H1 (cell line): ENCODE measurements at regions not wholly inside any gene's neighbourhood (a gene's known extent, or its start where the extent isn't known, plus 50 kb on each side); places are given as distances from the start of the nearest gene placed in this dataset.

Experiments
- CTCF ChIA-PET: fragments of 300-600 bp; sonication (Branson Sonifier 250); formaldehyde crosslinking; loops from one replicate; lab custom pipeline; 2021; ENCODE audit not compliant: partially characterized antibody; lab: Charles Lee
- POLR2A ChIA-PET: fragments of 300-600 bp; sonication (Branson Sonifier 250); formaldehyde crosslinking; loops from one replicate; lab custom pipeline; 2021; ENCODE audit warnings: inconsistent platforms; ENCODE audit not compliant: partially characterized antibody; lab: Charles Lee
- DNase-seq, 2 experiments: peaks; one replicate each; pipeline versions ENCODE4 v3.0.0 to v3.0.0-alpha.2; 2010 to 2022; ENCODE audit warnings: low spot score in 2 of 2, low read depth in 1 of 2, mixed read lengths in 1 of 2
- FAIRE-seq: peaks from 2 replicates; lab custom pipeline; 2011; peaks lifted over from hg19 to GRCh38; lab: Jason Lieb, UNC
- H2AFZ ChIP-seq: 2 replicates; pipeline ENCODE4 v1.8.1; 2012; ENCODE audit warnings: low read length, inconsistent platforms
- H2AK5ac ChIP-seq: 2 replicates; pipeline ENCODE4 v1.6.1; 2013; ENCODE audit warnings: low read depth, low read length
- H2BK120ac ChIP-seq: replicated peaks from 2 replicates; pipeline ENCODE3; 2013; ENCODE audit warnings: low read depth, low read length, inconsistent platforms
- H2BK12ac ChIP-seq: 2 replicates; pipeline ENCODE4 v1.6.1; 2013; ENCODE audit warnings: low read depth, low read length
- H2BK15ac ChIP-seq: 2 replicates; pipeline ENCODE4 v1.6.1; 2013; ENCODE audit warnings: low read length
- H2BK20ac ChIP-seq: 2 replicates; pipeline ENCODE4 v1.6.1; 2013; ENCODE audit warnings: low read length
- H2BK5ac ChIP-seq: 2 replicates; pipeline ENCODE4 v1.6.1; 2013; ENCODE audit warnings: low read depth, low read length
- H3K14ac ChIP-seq: 2 replicates; pipeline ENCODE4 v1.6.1; 2013; ENCODE audit warnings: inconsistent platforms; ENCODE audit not compliant: insufficient read length
- H3K18ac ChIP-seq: 2 replicates; pipeline ENCODE4 v1.6.1; 2013; ENCODE audit warnings: low read length; ENCODE audit errors: extremely low read depth
- H3K23ac ChIP-seq: 2 replicates; pipeline ENCODE4 v1.6.1; 2013; ENCODE audit warnings: inconsistent platforms; ENCODE audit not compliant: insufficient read length
- H3K23me2 ChIP-seq: 2 replicates; pipeline ENCODE4 v1.6.1; 2013; ENCODE audit warnings: low read depth, low read length
- H3K27ac ChIP-seq: 2 replicates; pipeline ENCODE4 v1.6.1; 2011; ENCODE audit warnings: low read depth, low read length, inconsistent platforms
- H3K27me3 ChIP-seq, 4 experiments: replicated peaks in 1 of 4; 1 replicate in 1 of 4; 2 replicates in 3 of 4; pipeline versions ENCODE4 v1.6.1 to v1.8.1; 2011 to 2013; ENCODE audit warnings: low read length in 3 of 4, mild to moderate bottlenecking in 3 of 4, inconsistent platforms in 2 of 4, mixed read lengths in 2 of 4, moderate library complexity in 1 of 4; ENCODE audit not compliant: control insufficient read depth in 3 of 4, insufficient read depth in 3 of 4; ENCODE audit errors: extremely low read depth in 1 of 4
- H3K36me3 ChIP-seq, 4 experiments: 2 replicates each; pipeline versions ENCODE4 v1.6.1 to v1.8.1; 2011 to 2013; ENCODE audit warnings: mild to moderate bottlenecking in 4 of 4, low read length in 3 of 4, moderate library complexity in 2 of 4, control low read depth in 1 of 4, inconsistent platforms in 1 of 4; ENCODE audit not compliant: insufficient read depth in 4 of 4, control insufficient read depth in 2 of 4
- H3K4ac ChIP-seq: replicated peaks from 2 replicates; pipeline ENCODE3; 2013; ENCODE audit warnings: low read length, low read depth, mixed read lengths, inconsistent platforms; ENCODE audit not compliant: insufficient read length
- H3K4me1 ChIP-seq, 4 experiments: replicated peaks in 1 of 4; 1 replicate in 1 of 4; 2 replicates in 3 of 4; pipeline versions ENCODE4 v1.6.1 to v1.8.1; 2011 to 2013; ENCODE audit warnings: low read length in 3 of 4, inconsistent platforms in 2 of 4, mixed read lengths in 1 of 4; ENCODE audit not compliant: insufficient read depth in 4 of 4, control insufficient read depth in 3 of 4
- H3K4me2 ChIP-seq, 2 experiments: 2 replicates each; pipeline versions ENCODE4 v1.6.1 to v1.8.1; 2011 to 2013; ENCODE audit warnings: low read depth in 2 of 2, low read length in 2 of 2, control low read depth in 1 of 2, inconsistent platforms in 1 of 2, mild to moderate bottlenecking in 1 of 2; ENCODE audit not compliant: insufficient read depth in 1 of 2
- H3K4me3 ChIP-seq, 4 experiments: fragments of 200-600, 300-600 bp in 1 of 4; sonication (generic), shearing (Covaris generic), sonication (Bioruptor Twin) in 1 of 4; 2 replicates each; pipeline versions ENCODE4 v1.5.1 to v1.8.1; 2011 to 2016; ENCODE audit warnings: low read length in 4 of 4, low read depth in 3 of 4, control low read depth in 2 of 4, inconsistent platforms in 2 of 4, mild to moderate bottlenecking in 2 of 4, mixed read lengths in 1 of 4, moderate library complexity in 1 of 4; ENCODE audit not compliant: insufficient read depth in 2 of 4; ENCODE audit errors: extremely low read depth in 1 of 4
- H3K56ac ChIP-seq: replicated peaks from 2 replicates; pipeline ENCODE3; 2013; ENCODE audit warnings: low read depth, mild to moderate bottlenecking, mixed read lengths, low read length, inconsistent platforms; ENCODE audit not compliant: insufficient read length
- H3K79me1 ChIP-seq: 2 replicates; pipeline ENCODE4 v1.6.1; 2013; ENCODE audit warnings: low read depth, low read length, control low read depth
- H3K79me2 ChIP-seq, 2 experiments: 2 replicates each; pipeline versions ENCODE4 v1.6.1 to v1.8.1; 2012 to 2013; ENCODE audit warnings: low read length in 2 of 2, mild to moderate bottlenecking in 2 of 2, inconsistent platforms in 1 of 2; ENCODE audit not compliant: insufficient read depth in 2 of 2, control insufficient read depth in 1 of 2
- H3K9ac ChIP-seq, 4 experiments: replicated peaks in 1 of 4; 1 replicate in 1 of 4; 2 replicates in 3 of 4; pipeline versions ENCODE4 v1.6.1 to v1.8.1; 2011 to 2013; ENCODE audit warnings: low read depth in 3 of 4, low read length in 3 of 4, control low read depth in 2 of 4, mild to moderate bottlenecking in 2 of 4, moderate library complexity in 2 of 4, inconsistent platforms in 1 of 4; ENCODE audit errors: extremely low read depth in 1 of 4
- H3K9me3 ChIP-seq, 2 experiments: 2 replicates each; pipeline versions ENCODE4 v1.6.1 to v1.8.1; 2012 to 2013; ENCODE audit warnings: mild to moderate bottlenecking in 2 of 2, moderate library complexity in 2 of 2, control low read depth in 1 of 2, inconsistent platforms in 1 of 2, low read depth in 1 of 2, low read length in 1 of 2, mixed read lengths in 1 of 2; ENCODE audit not compliant: insufficient read depth in 2 of 2
- H4K20me1 ChIP-seq, 2 experiments: replicated peaks in 1 of 2; 2 replicates each; pipeline versions ENCODE3 to v1.8.1; 2011 to 2013; ENCODE audit warnings: inconsistent platforms in 2 of 2, low read length in 2 of 2, mild to moderate bottlenecking in 1 of 2; ENCODE audit not compliant: insufficient read depth in 2 of 2, control insufficient read depth in 1 of 2
- H4K5ac ChIP-seq: 2 replicates; pipeline ENCODE4 v1.6.1; 2013; ENCODE audit warnings: low read length, low read depth, mixed read lengths, inconsistent platforms; ENCODE audit not compliant: insufficient read length
- H4K8ac ChIP-seq: 2 replicates; pipeline ENCODE4 v1.8.0; 2013; ENCODE audit warnings: mild to moderate bottlenecking, moderate library complexity, low read length, inconsistent platforms; ENCODE audit not compliant: insufficient read depth; ENCODE audit errors: extremely low read depth
- H4K91ac ChIP-seq: replicated peaks from 2 replicates; pipeline ENCODE3; 2013; ENCODE audit warnings: low read length, mixed read lengths, inconsistent platforms; ENCODE audit not compliant: insufficient read length
- WGBS, 2 experiments: shearing (Covaris generic) in 1 of 2; methylation state at CpG; one replicate each; pipeline versions ENCODE4 v1.1.6 to v1.1.7; 2013 to 2015; ENCODE audit warnings: low lambda C conversion rate in 2 of 2, mixed read lengths in 2 of 2, inconsistent platforms in 1 of 2, low coverage in 1 of 2, missing lambda C conversion rate in 1 of 2; ENCODE audit not compliant: insufficient replicate concordance in 2 of 2, insufficient coverage in 1 of 2, insufficient read length in 1 of 2; ENCODE audit errors: extremely low coverage in 1 of 2, missing lambda C conversion rate in 1 of 2; 5-methylcytosine and 5-hydroxymethylcytosine counted together
- TF ChIP-seq, protein P1 (sequence below): fragments of 300-600 bp; sonication (generic); IDR thresholded peaks from 2 replicates; pipeline ENCODE4 v1.7.1; 2012; ENCODE audit warnings: low read length, moderate library complexity, mild to moderate bottlenecking, inconsistent platforms; ENCODE audit not compliant: insufficient replicate concordance

DNA sequence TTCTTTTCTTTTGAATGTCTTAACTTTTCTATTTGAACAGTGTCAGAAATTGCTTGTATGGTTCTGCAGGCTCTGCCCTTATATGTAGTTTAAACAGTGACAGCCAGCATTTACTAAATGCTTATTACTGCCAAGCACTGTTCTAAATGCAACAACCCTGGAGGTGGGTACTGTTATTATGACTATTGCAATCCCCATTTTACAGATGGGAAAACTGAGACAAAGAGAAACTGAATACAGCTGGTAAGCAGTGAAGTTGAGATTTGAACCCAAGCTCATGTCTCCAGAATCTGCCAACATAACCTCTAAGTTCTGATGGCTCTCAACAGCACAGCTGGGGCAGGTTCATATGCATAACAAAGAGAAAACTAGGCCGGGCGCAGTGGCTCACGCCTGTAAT lies 105.7 kb upstream of the GATA6 start:
- H3K79me1 ChIP-seq: no peaks in the 10 kb centered on the region
- no peak overlapping the region for H3K4me3 ChIP-seq
- no peak overlapping the region for H2BK120ac ChIP-seq
- H3K36me3 ChIP-seq: no peaks in the 10 kb centered on the region
- H3K79me2 ChIP-seq: no peaks in the 10 kb centered on the region
- no peak overlapping the region for H2AK5ac ChIP-seq
- WGBS, 2 experiments: 87% methylated on average over 3 of the region's 3 CpGs; no CpG with 5 or more reads in 1 of the 2 experiments
- H2BK12ac ChIP-seq: no peak overlapping the region
- H4K20me1 ChIP-seq: no peaks in the 10 kb centered on the region
- no peak overlapping the region for H3K4me2 ChIP-seq
- no peak overlapping the region for H3K4ac ChIP-seq
- H3K27me3 ChIP-seq: no peaks in the 10 kb centered on the region
- POLR2A ChIA-PET: no interaction called here
- no peak overlapping the region for H2BK20ac ChIP-seq
- no peak overlapping the region for H4K8ac ChIP-seq
- H2AFZ ChIP-seq: no peak overlapping the region
- no peaks in the 10 kb centered on the region for H3K9me3 ChIP-seq
- H2BK15ac ChIP-seq: no peak overlapping the region
- no peak overlapping the region for H2BK5ac ChIP-seq
- no peak overlapping the region for H3K9ac ChIP-seq
- no peak overlapping the region for H3K27ac ChIP-seq
- DNase-seq (no peak), FAIRE-seq (no peak)
- H3K23ac ChIP-seq: no peak overlapping the region
- no peak overlapping the region for H3K14ac ChIP-seq
- H3K23me2 ChIP-seq: no peaks in the 10 kb centered on the region
- CTCF ChIA-PET: interaction anchor here (2.0 kb wide), 1 partner anchor 65 kb away, joined by 6 read pairs; no protein-coding TSS in a partner anchor
- no peak overlapping the region for H4K91ac ChIP-seq
- H3K18ac ChIP-seq: no peak overlapping the region
- no peak overlapping the region for H4K5ac ChIP-seq
- H3K4me1 ChIP-seq: no peaks in the 10 kb centered on the region
- no peak overlapping the region for H3K56ac ChIP-seq
- TF ChIP-seq, protein P1, sequence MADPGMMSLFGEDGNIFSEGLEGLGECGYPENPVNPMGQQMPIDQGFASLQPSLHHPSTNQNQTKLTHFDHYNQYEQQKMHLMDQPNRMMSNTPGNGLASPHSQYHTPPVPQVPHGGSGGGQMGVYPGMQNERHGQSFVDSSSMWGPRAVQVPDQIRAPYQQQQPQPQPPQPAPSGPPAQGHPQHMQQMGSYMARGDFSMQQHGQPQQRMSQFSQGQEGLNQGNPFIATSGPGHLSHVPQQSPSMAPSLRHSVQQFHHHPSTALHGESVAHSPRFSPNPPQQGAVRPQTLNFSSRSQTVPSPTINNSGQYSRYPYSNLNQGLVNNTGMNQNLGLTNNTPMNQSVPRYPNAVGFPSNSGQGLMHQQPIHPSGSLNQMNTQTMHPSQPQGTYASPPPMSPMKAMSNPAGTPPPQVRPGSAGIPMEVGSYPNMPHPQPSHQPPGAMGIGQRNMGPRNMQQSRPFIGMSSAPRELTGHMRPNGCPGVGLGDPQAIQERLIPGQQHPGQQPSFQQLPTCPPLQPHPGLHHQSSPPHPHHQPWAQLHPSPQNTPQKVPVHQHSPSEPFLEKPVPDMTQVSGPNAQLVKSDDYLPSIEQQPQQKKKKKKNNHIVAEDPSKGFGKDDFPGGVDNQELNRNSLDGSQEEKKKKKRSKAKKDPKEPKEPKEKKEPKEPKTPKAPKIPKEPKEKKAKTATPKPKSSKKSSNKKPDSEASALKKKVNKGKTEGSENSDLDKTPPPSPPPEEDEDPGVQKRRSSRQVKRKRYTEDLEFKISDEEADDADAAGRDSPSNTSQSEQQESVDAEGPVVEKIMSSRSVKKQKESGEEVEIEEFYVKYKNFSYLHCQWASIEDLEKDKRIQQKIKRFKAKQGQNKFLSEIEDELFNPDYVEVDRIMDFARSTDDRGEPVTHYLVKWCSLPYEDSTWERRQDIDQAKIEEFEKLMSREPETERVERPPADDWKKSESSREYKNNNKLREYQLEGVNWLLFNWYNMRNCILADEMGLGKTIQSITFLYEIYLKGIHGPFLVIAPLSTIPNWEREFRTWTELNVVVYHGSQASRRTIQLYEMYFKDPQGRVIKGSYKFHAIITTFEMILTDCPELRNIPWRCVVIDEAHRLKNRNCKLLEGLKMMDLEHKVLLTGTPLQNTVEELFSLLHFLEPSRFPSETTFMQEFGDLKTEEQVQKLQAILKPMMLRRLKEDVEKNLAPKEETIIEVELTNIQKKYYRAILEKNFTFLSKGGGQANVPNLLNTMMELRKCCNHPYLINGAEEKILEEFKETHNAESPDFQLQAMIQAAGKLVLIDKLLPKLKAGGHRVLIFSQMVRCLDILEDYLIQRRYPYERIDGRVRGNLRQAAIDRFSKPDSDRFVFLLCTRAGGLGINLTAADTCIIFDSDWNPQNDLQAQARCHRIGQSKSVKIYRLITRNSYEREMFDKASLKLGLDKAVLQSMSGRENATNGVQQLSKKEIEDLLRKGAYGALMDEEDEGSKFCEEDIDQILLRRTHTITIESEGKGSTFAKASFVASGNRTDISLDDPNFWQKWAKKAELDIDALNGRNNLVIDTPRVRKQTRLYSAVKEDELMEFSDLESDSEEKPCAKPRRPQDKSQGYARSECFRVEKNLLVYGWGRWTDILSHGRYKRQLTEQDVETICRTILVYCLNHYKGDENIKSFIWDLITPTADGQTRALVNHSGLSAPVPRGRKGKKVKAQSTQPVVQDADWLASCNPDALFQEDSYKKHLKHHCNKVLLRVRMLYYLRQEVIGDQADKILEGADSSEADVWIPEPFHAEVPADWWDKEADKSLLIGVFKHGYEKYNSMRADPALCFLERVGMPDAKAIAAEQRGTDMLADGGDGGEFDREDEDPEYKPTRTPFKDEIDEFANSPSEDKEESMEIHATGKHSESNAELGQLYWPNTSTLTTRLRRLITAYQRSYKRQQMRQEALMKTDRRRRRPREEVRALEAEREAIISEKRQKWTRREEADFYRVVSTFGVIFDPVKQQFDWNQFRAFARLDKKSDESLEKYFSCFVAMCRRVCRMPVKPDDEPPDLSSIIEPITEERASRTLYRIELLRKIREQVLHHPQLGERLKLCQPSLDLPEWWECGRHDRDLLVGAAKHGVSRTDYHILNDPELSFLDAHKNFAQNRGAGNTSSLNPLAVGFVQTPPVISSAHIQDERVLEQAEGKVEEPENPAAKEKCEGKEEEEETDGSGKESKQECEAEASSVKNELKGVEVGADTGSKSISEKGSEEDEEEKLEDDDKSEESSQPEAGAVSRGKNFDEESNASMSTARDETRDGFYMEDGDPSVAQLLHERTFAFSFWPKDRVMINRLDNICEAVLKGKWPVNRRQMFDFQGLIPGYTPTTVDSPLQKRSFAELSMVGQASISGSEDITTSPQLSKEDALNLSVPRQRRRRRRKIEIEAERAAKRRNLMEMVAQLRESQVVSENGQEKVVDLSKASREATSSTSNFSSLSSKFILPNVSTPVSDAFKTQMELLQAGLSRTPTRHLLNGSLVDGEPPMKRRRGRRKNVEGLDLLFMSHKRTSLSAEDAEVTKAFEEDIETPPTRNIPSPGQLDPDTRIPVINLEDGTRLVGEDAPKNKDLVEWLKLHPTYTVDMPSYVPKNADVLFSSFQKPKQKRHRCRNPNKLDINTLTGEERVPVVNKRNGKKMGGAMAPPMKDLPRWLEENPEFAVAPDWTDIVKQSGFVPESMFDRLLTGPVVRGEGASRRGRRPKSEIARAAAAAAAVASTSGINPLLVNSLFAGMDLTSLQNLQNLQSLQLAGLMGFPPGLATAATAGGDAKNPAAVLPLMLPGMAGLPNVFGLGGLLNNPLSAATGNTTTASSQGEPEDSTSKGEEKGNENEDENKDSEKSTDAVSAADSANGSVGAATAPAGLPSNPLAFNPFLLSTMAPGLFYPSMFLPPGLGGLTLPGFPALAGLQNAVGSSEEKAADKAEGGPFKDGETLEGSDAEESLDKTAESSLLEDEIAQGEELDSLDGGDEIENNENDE: no peak
